A549 (cell line): ENCODE measurements at regions not wholly inside any gene's neighbourhood (a gene's known extent, or its start where the extent isn't known, plus 50 kb on each side); places are given as distances from the start of the nearest gene placed in this dataset.

Experiments
- CTCF ChIP-seq: fragments of >200 bp; sonication (Bioruptor Twin); formaldehyde crosslinking; IDR thresholded peaks from 3 replicates; pipeline ENCODE4 v1.5.1; 2016
- HOXA7 ChIP-seq: fragments of 250-450 bp; sonication (Bioruptor Pico); IDR thresholded peaks from 2 replicates; pipeline ENCODE4 v1.5.0; 2020; ENCODE audit warnings: mild to moderate bottlenecking, moderate library complexity

DNA sequence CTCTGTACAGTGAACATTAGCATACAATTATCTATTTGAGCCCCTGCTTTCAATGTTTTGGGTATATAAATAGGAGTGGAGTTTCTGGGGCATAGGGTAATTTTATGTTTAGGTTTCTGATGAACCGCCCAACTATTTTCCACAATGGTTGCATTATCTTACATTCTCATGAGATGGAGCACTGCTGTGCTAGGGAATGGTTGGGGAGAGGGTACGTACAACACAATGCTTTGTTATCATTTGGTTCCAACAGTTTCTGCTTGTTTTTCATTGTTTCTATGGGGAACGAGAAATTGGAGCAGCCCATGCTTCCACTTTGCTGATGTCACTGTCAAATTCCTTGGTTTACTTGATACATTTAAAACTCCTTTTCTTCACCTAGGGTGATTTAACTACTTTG is 1115.3 kb downstream of the REEP3 start:
- TF ChIP-seq HOXA7 (CRISPR knock-in tag) (no peak), CTCF (no peak)
